ENCODE measurements at regions not wholly inside any gene's neighbourhood (a gene's known extent, or its start where the extent isn't known, plus 50 kb on each side); places are given as distances from the start of the nearest gene placed in this dataset.

DNA sequence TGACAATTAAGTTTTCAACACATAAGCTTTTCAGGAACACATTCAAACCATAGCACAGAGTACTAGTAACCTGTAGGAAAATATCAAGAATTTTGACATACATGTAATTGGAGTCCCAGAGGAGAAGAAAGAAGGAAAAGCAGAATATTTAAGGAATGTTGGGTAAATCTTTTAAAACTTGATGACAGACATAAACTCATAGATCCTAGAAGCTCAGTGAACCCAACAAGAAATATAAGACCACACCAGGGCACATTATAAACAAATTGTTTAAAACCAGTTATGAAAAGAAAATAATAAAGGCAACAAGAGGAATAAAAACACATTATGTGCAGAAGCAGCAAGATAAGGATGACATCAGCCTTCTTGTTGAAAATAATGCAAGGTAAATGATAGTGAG, 151.5 kb upstream of the ATXN1 start:
- Histone ChIP-seq H3K36me3 (ENCODE audit: insufficient read depth, low read length) (no peaks in the 10 kb centered on the region), H3K9ac (ENCODE audit: low read length) (no peak overlapping the region), H3K27me3 (ENCODE audit: low read length) (no peaks in the 10 kb centered on the region), H3K4me3 (ENCODE audit: low read length) (no peak overlapping the region), H3K4me2 (ENCODE audit: low read depth, low read length, poor library complexity, severe bottlenecking) (no peak overlapping the region), H2AFZ (ENCODE audit: low read length) (no peak overlapping the region), H3K9me2 (replicated peaks; ENCODE audit: insufficient read depth, low read length) (no peaks in the 10 kb centered on the region), H3K27ac (ENCODE audit: low read length) (no peak overlapping the region), H3K4me1 (ENCODE audit: low read length) (no peaks in the 10 kb centered on the region), H3K79me2 (ENCODE audit: low read length) (no peaks in the 10 kb centered on the region), H3K9me3 (ENCODE audit: low read length) (no peaks in the 10 kb centered on the region), H4K20me1 (ENCODE audit: insufficient read depth, low read depth, low read length) (no peaks in the 10 kb centered on the region)
- no peak for DNase-seq

DNA sequence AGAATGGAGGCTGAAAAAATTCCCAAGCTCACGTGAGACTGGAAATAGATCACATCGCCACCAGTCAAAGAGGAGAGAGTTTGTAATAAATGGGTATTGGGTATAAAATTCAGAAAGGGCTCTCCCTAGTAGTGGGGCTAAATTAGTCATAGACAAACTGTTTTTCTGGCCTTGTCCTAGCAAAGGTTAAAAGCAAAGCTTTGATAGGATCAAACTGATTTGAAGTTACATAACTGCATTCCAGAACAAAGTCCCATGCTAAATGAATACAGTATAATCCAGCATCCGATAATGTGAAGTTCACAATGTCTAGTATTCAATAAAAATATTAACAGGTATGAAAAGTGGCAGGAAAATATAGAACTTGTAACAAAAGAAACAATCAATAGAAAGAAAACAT, 149.8 kb upstream of the ATXN1 start:
- Histone ChIP-seq H3K4me3 (ENCODE audit: low read length) (no peak overlapping the region), H4K20me1 (ENCODE audit: insufficient read depth, low read depth, low read length) (no peaks in the 10 kb centered on the region), H2AFZ (ENCODE audit: low read length) (no peak overlapping the region), H3K9ac (ENCODE audit: low read length) (no peak overlapping the region), H3K4me2 (ENCODE audit: low read depth, low read length, poor library complexity, severe bottlenecking) (no peak overlapping the region), H3K27me3 (ENCODE audit: low read length) (no peaks in the 10 kb centered on the region), H3K9me2 (replicated peaks; ENCODE audit: insufficient read depth, low read length) (no peaks in the 10 kb centered on the region), H3K27ac (ENCODE audit: low read length) (no peak overlapping the region), H3K79me2 (ENCODE audit: low read length) (no peaks in the 10 kb centered on the region), H3K36me3 (ENCODE audit: insufficient read depth, low read length) (no peaks in the 10 kb centered on the region), H3K9me3 (ENCODE audit: low read length) (no peaks in the 10 kb centered on the region), H3K4me1 (ENCODE audit: low read length) (no peaks in the 10 kb centered on the region)
- DNase-seq, result no peak

GRCh38 chr6:16909658-16910360, 148.5 kb upstream of the ATXN1 start:
- Histone ChIP-seq H3K4me2 (ENCODE audit: low read depth, low read length, poor library complexity, severe bottlenecking) (no peak overlapping the region), H3K9ac (ENCODE audit: low read length) (no peak overlapping the region), H3K9me3 (ENCODE audit: low read length) (no peaks in the 10 kb centered on the region), H2AFZ (ENCODE audit: low read length) (no peak overlapping the region), H3K36me3 (ENCODE audit: insufficient read depth, low read length) (no peaks in the 10 kb centered on the region), H4K20me1 (ENCODE audit: insufficient read depth, low read depth, low read length) (no peaks in the 10 kb centered on the region), H3K27me3 (ENCODE audit: low read length) (no peaks in the 10 kb centered on the region), H3K9me2 (replicated peaks; ENCODE audit: insufficient read depth, low read length) (no peaks in the 10 kb centered on the region), H3K79me2 (ENCODE audit: low read length) (no peaks in the 10 kb centered on the region), H3K27ac (ENCODE audit: low read length) (no peak overlapping the region), H3K4me1 (ENCODE audit: low read length) (no peaks in the 10 kb centered on the region), H3K4me3 (ENCODE audit: low read length) (no peak overlapping the region)
- DNase-seq, result no peak

DNA sequence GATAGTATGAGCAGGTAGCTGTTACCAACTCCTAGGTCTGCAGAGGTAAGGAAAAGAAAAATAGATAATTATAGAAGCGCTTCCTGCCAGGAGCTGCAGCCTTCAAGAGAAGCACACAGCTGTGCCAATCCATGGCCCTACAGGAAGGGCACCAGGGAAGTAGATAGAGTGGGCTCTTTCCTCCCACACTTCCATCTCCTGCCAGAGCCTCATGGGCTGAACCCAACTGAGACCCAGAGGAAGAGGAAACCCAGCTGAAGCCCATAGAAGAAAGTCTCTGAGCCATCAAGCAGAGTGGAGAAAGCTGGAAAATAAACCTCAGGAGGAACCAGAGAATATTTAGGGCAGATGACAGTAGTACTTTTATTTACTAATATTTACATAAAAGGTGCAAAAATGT, 146.7 kb upstream of the ATXN1 start:
- Histone ChIP-seq H3K9me2 (replicated peaks; ENCODE audit: insufficient read depth, low read length) (no peaks in the 10 kb centered on the region), H3K4me1 (ENCODE audit: low read length) (no peaks in the 10 kb centered on the region), H3K9ac (ENCODE audit: low read length) (no peak overlapping the region), H3K9me3 (ENCODE audit: low read length) (no peaks in the 10 kb centered on the region), H3K4me2 (ENCODE audit: low read depth, low read length, poor library complexity, severe bottlenecking) (no peak overlapping the region), H3K4me3 (ENCODE audit: low read length) (no peak overlapping the region), H3K27ac (ENCODE audit: low read length) (no peak overlapping the region), H3K27me3 (ENCODE audit: low read length) (no peaks in the 10 kb centered on the region), H2AFZ (ENCODE audit: low read length) (no peak overlapping the region), H3K36me3 (ENCODE audit: insufficient read depth, low read length) (no peaks in the 10 kb centered on the region), H4K20me1 (ENCODE audit: insufficient read depth, low read depth, low read length) (no peaks in the 10 kb centered on the region), H3K79me2 (ENCODE audit: low read length) (no peaks in the 10 kb centered on the region)
- no peak for DNase-seq

GRCh38 chr6:16904957-16905356, 143.7 kb upstream of the ATXN1 start:
- Histone ChIP-seq H3K9me2 (replicated peaks; ENCODE audit: insufficient read depth, low read length) (no peaks in the 10 kb centered on the region), H2AFZ (ENCODE audit: low read length) (no peak overlapping the region), H3K4me3 (ENCODE audit: low read length) (no peak overlapping the region), H4K20me1 (ENCODE audit: insufficient read depth, low read depth, low read length) (no peaks in the 10 kb centered on the region), H3K9ac (ENCODE audit: low read length) (no peak overlapping the region), H3K36me3 (ENCODE audit: insufficient read depth, low read length) (no peaks in the 10 kb centered on the region), H3K4me1 (ENCODE audit: low read length) (no peaks in the 10 kb centered on the region), H3K27me3 (ENCODE audit: low read length) (no peaks in the 10 kb centered on the region), H3K79me2 (ENCODE audit: low read length) (no peaks in the 10 kb centered on the region), H3K9me3 (ENCODE audit: low read length) (no peaks in the 10 kb centered on the region), H3K4me2 (ENCODE audit: low read depth, low read length, poor library complexity, severe bottlenecking) (no peak overlapping the region), H3K27ac (ENCODE audit: low read length) (no peak overlapping the region)
- DNase-seq, result no peak

DNA sequence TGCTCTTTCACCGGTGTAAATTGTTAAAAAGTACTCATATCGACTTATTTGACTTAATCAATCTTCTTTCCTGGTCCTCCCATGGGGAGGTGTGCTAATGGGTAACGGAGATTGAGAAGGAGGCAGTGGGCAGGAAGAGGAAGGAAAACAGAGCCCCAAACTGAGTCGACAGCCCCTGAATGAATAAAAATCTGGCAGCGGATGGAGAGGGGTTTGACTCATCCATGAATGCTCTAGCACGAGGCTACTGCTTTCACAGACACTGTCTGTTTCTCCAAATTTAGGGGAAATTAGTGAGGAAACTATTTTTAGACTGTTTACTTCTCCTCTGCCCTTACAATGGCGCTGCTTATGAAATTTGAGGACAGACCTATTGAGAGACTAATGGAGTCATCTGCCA, 142.2 kb upstream of the ATXN1 start:
- no peaks in the 10 kb centered on the region for H3K36me3 ChIP-seq (ENCODE audit: insufficient read depth, low read length)

GRCh38 chr6:16902502-16902901, 141.2 kb upstream of the ATXN1 start:
- H3K27me3 ChIP-seq (ENCODE audit: low read length), result no peaks in the 10 kb centered on the region
- H3K4me2 ChIP-seq (ENCODE audit: low read depth, low read length, poor library complexity, severe bottlenecking), result no peak overlapping the region
- H3K79me2 ChIP-seq (ENCODE audit: low read length), result no peaks in the 10 kb centered on the region
- H3K9ac ChIP-seq (ENCODE audit: low read length), result no peak overlapping the region
- no peaks in the 10 kb centered on the region for H3K4me1 ChIP-seq (ENCODE audit: low read length)
- H3K36me3 ChIP-seq (ENCODE audit: insufficient read depth, low read length), result no peaks in the 10 kb centered on the region
- DNase-seq, result no peak
- no peaks in the 10 kb centered on the region for H3K9me2 ChIP-seq (replicated peaks; ENCODE audit: insufficient read depth, low read length)
- no peak overlapping the region for H3K4me3 ChIP-seq (ENCODE audit: low read length)
- H2AFZ ChIP-seq (ENCODE audit: low read length), result no peak overlapping the region
- no peaks in the 10 kb centered on the region for H4K20me1 ChIP-seq (ENCODE audit: insufficient read depth, low read depth, low read length)
- no peaks in the 10 kb centered on the region for H3K9me3 ChIP-seq (ENCODE audit: low read length)
- no peak overlapping the region for H3K27ac ChIP-seq (ENCODE audit: low read length)

More for the DNA sequence above, 142.2 kb upstream of the ATXN1 start:
- H3K27ac ChIP-seq (ENCODE audit: low read length), result no peak overlapping the region
- no peak overlapping the region for H3K4me2 ChIP-seq (ENCODE audit: low read depth, low read length, poor library complexity, severe bottlenecking)
- H4K20me1 ChIP-seq (ENCODE audit: insufficient read depth, low read depth, low read length), result no peaks in the 10 kb centered on the region
- H3K79me2 ChIP-seq (ENCODE audit: low read length), result no peaks in the 10 kb centered on the region
- no peak overlapping the region for H3K4me3 ChIP-seq (ENCODE audit: low read length)
- H3K9me3 ChIP-seq (ENCODE audit: low read length), result no peaks in the 10 kb centered on the region
- H3K9me2 ChIP-seq (replicated peaks; ENCODE audit: insufficient read depth, low read length), result no peaks in the 10 kb centered on the region
- no peaks in the 10 kb centered on the region for H3K4me1 ChIP-seq (ENCODE audit: low read length)
- H2AFZ ChIP-seq (ENCODE audit: low read length), result no peak overlapping the region
- no peak for DNase-seq
- no peak overlapping the region for H3K9ac ChIP-seq (ENCODE audit: low read length)
- no peaks in the 10 kb centered on the region for H3K27me3 ChIP-seq (ENCODE audit: low read length)

- H3K79me2 ChIP-seq (ENCODE audit: low read length), result no peaks in the 10 kb centered on the region
- H3K4me3 ChIP-seq (ENCODE audit: low read length), result no peak overlapping the region
- H3K4me1 ChIP-seq (ENCODE audit: low read length), result no peaks in the 10 kb centered on the region
- H3K36me3 ChIP-seq (ENCODE audit: insufficient read depth, low read length), result no peaks in the 10 kb centered on the region
- H4K20me1 ChIP-seq (ENCODE audit: insufficient read depth, low read depth, low read length), result no peaks in the 10 kb centered on the region
- H3K4me2 ChIP-seq (ENCODE audit: low read depth, low read length, poor library complexity, severe bottlenecking), result no peak overlapping the region
- H2AFZ ChIP-seq (ENCODE audit: low read length), result no peak overlapping the region
- no peak overlapping the region for H3K9ac ChIP-seq (ENCODE audit: low read length)
- H3K9me2 ChIP-seq (replicated peaks; ENCODE audit: insufficient read depth, low read length), result no peaks in the 10 kb centered on the region
- DNase-seq, result no peak
- no peak overlapping the region for H3K27ac ChIP-seq (ENCODE audit: low read length)
- no peaks in the 10 kb centered on the region for H3K27me3 ChIP-seq (ENCODE audit: low read length)
- no peaks in the 10 kb centered on the region for H3K9me3 ChIP-seq (ENCODE audit: low read length)
Measured at GRCh38 chr6:16901782-16902181, 140.5 kb upstream of the ATXN1 start.

GRCh38 chr6:16901306-16901705, 140.0 kb upstream of the ATXN1 start:
- no peak overlapping the region for H2AFZ ChIP-seq (ENCODE audit: low read length)
- no peaks in the 10 kb centered on the region for H3K4me1 ChIP-seq (ENCODE audit: low read length)
- no peak overlapping the region for H3K4me3 ChIP-seq (ENCODE audit: low read length)
- no peaks in the 10 kb centered on the region for H4K20me1 ChIP-seq (ENCODE audit: insufficient read depth, low read depth, low read length)
- H3K27ac ChIP-seq (ENCODE audit: low read length), result no peak overlapping the region
- H3K79me2 ChIP-seq (ENCODE audit: low read length), result no peaks in the 10 kb centered on the region
- H3K9me2 ChIP-seq (replicated peaks; ENCODE audit: insufficient read depth, low read length), result no peaks in the 10 kb centered on the region
- DNase-seq, result no peak
- no peaks in the 10 kb centered on the region for H3K27me3 ChIP-seq (ENCODE audit: low read length)
- no peak overlapping the region for H3K4me2 ChIP-seq (ENCODE audit: low read depth, low read length, poor library complexity, severe bottlenecking)
- no peak overlapping the region for H3K9ac ChIP-seq (ENCODE audit: low read length)
- H3K36me3 ChIP-seq (ENCODE audit: insufficient read depth, low read length), result no peaks in the 10 kb centered on the region
- H3K9me3 ChIP-seq (ENCODE audit: low read length), result no peaks in the 10 kb centered on the region

Data from Karpas-422 (cell line).